Tibial nerve (tissue), 4 donors: ENCODE measurements at regions not wholly inside any gene's neighbourhood (a gene's known extent, or its start where the extent isn't known, plus 50 kb on each side); places are given as distances from the start of the nearest gene placed in this dataset.

Experiments used
- DNase-seq, 2 donors: peaks; one replicate each; pipeline ENCODE4 v3.0.0-alpha.2; 2019; ENCODE audit warnings: low spot score in 2 of 2
- H3K27ac ChIP-seq, 4 donors: fragments of 200-600 bp; sonication (generic) in 3 of 4; one replicate each; pipeline ENCODE4 v1.5.1; 2017 to 2019; ENCODE audit warnings: mild to moderate bottlenecking in 1 of 4
- H3K27me3 ChIP-seq, 2 donors: fragments of 200-600 bp; sonication (generic) in 1 of 2; one replicate each; pipeline versions ENCODE4 v1.5.1 to v1.6.0; 2017 to 2019
- H3K36me3 ChIP-seq, 3 donors: fragments of 200-600 bp; sonication (generic); one replicate each; pipeline ENCODE4 v1.5.1; 2018 to 2019
- H3K4me1 ChIP-seq, 4 donors: fragments of 200-600 bp; sonication (generic) in 3 of 4; one replicate each; pipeline ENCODE4 v1.5.1; 2017 to 2019
- H3K4me3 ChIP-seq, 4 donors: fragments of 200-600 bp; sonication (generic) in 3 of 4; one replicate each; pipeline ENCODE4 v1.5.1; 2017 to 2019; ENCODE audit warnings: mild to moderate bottlenecking in 1 of 4, moderate library complexity in 1 of 4
- H3K9me3 ChIP-seq, 4 donors: fragments of 200-600 bp; sonication (generic) in 3 of 4; one replicate each; pipeline ENCODE4 v1.5.1; 2017 to 2019
- EP300 ChIP-seq, 2 donors: sonication (generic); formaldehyde crosslinking; IDR thresholded peaks; one replicate each; pipeline ENCODE4 v1.6.1; 2017; ENCODE audit warnings: antibody characterized with exemption in 2 of 2, mild to moderate bottlenecking in 1 of 2
- POLR2A ChIP-seq, 2 donors: fragments of 450-650 bp; IDR thresholded peaks; one replicate each; pipeline ENCODE4 v1.6.1; 2017; ENCODE audit warnings: antibody characterized with exemption in 2 of 2, mild to moderate bottlenecking in 2 of 2, moderate library complexity in 2 of 2
- WGBS, 2 donors: methylation state at CpG; one replicate each; pipeline ENCODE4 v1.1.5; 2018; 5-methylcytosine and 5-hydroxymethylcytosine counted together
- TF ChIP-seq, protein P1 (sequence below), 5 experiments: fragments of 200-600 bp in 3 of 5; fragments of 450-650 bp in 2 of 5; sonication (generic) in 3 of 5; IDR thresholded peaks; one replicate each; pipeline ENCODE4 v1.5.1; 2016 to 2019; ENCODE audit warnings: antibody characterized with exemption in 5 of 5, mild to moderate bottlenecking in 3 of 5, moderate library complexity in 2 of 5

DNA sequence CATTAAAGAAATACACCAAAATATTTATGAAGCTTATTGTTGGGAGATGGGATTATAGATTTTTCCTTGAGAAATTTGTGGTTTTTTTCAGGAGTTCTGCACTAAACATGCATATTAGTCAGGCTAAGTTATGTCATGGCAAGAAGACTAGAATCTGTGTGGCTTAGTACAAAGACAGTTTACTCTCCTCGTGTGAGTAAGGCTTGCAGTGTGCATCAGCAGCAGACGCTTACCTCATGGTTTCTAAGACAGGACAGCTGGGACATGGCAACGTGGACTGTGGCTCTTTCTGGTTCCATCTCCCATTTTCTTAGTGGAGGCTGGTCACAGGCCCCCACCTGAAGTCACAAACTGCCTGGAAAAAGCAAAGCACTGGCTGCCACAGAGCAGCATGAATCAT lies 429.6 kb upstream of the VSTM2A start:
- Histone ChIP-seq H3K4me3 (no peak overlapping the region), H3K27ac (no peak overlapping the region), H3K36me3 (no peaks in the 10 kb centered on the region), H3K9me3 (no peaks in the 10 kb centered on the region), H3K27me3 (no peaks in the 10 kb centered on the region), H3K4me1 (no peaks in the 10 kb centered on the region)
- no peak for TF ChIP-seq POLR2A (IDR thresholded peaks at IDR 0.05)
- TF ChIP-seq EP300 (IDR thresholded peaks at IDR 0.05): no peak
- TF ChIP-seq, protein P1, sequence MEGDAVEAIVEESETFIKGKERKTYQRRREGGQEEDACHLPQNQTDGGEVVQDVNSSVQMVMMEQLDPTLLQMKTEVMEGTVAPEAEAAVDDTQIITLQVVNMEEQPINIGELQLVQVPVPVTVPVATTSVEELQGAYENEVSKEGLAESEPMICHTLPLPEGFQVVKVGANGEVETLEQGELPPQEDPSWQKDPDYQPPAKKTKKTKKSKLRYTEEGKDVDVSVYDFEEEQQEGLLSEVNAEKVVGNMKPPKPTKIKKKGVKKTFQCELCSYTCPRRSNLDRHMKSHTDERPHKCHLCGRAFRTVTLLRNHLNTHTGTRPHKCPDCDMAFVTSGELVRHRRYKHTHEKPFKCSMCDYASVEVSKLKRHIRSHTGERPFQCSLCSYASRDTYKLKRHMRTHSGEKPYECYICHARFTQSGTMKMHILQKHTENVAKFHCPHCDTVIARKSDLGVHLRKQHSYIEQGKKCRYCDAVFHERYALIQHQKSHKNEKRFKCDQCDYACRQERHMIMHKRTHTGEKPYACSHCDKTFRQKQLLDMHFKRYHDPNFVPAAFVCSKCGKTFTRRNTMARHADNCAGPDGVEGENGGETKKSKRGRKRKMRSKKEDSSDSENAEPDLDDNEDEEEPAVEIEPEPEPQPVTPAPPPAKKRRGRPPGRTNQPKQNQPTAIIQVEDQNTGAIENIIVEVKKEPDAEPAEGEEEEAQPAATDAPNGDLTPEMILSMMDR (IDR thresholded peaks at IDR 0.05): no peak
- 35 to 50% methylated on average over 3 of the region's 3 CpGs for WGBS, 2 donors
- DNase-seq: no peak

DNA sequence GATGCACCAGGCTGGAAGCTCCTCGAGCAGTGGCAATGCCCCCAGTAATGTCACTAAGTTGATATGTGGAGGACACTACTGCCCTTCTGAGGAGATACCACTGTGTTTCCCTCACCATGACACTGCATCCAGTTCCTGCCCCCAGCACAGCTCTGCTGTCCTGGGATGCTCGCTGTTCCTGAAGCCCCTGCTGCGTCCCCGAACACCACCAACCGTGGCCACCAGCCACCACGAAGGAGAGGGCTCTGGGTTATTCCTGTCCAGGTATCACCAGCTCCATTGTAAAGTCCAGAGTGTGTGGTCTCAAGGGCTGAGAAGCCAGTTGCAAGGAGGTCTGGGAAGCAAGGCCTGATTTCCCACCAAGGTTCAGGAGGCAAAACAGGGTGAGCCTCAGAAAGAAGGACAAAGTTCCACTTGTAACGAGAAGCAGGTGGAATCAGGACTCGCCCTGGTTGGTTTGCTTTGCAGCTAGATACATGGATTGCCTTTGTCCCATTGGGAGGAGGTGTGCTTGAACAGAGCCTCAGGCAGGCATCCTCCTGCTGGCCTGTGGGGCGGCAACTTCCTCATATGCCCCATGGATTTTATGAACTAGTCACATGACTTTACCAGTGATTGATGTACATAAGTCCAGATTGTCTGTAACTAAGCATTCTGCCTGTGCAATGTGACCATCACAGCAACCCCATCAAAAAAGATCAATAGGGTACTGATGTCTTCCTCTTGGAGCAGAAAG lies 427.0 kb upstream of the VSTM2A start:
- 89 to 93% methylated on average over 9 of the region's 9 CpGs for WGBS, 2 donors

DNA sequence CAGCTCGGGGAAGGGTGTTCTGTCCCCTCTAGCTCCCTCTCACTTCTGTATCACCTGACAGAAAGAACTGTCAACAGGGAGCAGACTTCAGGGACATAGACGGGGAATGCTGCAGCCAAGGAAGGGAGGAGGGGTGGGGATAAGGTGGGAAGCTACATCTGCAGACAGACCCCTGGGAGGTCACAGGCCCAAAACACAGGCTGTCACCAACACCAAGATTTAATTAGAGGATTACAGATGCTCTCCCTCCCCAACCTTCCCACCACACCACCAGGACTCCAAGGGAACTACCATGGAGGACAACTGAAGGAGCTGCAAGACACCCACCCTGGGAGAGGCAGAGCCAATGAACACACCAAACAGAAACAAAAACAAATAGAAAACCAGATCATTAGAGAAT lies 425.2 kb upstream of the VSTM2A start:
- no peak for DNase-seq
- 39 to 52% methylated on average over 2 of the region's 2 CpGs for WGBS, 2 donors
- Histone ChIP-seq H3K4me3 (no peak overlapping the region), H3K36me3 (no peaks in the 10 kb centered on the region), H3K27me3 (no peaks in the 10 kb centered on the region), H3K9me3 (no peaks in the 10 kb centered on the region), H3K4me1 (no peaks in the 10 kb centered on the region), H3K27ac (no peak overlapping the region)
- TF ChIP-seq EP300 (IDR thresholded peaks at IDR 0.05): no peak
- TF ChIP-seq POLR2A (IDR thresholded peaks at IDR 0.05): no peak
- TF ChIP-seq, protein P1 (IDR thresholded peaks at IDR 0.05): no peak

More for the DNA sequence above, 427.0 kb upstream of the VSTM2A start:
- TF ChIP-seq POLR2A (IDR thresholded peaks at IDR 0.05): no peak
- no peak for DNase-seq
- Histone ChIP-seq H3K36me3 (no peaks in the 10 kb centered on the region), H3K4me3 (no peak overlapping the region), H3K27me3 (no peaks in the 10 kb centered on the region), H3K9me3 (no peaks in the 10 kb centered on the region), H3K27ac (no peak overlapping the region), H3K4me1 (no peaks in the 10 kb centered on the region)

DNA sequence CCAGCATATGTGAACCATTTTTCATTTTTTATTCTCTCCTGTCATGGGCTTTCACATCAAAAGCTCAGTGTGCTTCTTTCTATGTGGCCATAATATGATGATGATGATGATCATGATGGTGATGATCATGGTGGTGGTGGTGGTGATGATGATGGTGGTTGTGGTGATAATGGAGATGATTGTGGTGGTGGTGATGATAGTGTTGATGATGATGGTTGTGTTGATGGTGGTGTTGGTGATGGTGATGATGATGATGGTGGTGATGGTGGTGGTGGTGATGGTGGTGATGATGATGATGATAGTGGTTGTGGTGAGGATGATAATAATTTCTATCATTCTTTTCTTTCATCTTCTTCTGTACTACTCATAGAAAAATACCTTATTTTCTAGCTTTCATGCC lies 413.1 kb upstream of the VSTM2A start:
- no peak for TF ChIP-seq POLR2A (IDR thresholded peaks at IDR 0.05)
- no peak for TF ChIP-seq EP300 (IDR thresholded peaks at IDR 0.05)
- no peak overlapping the region for H3K4me3 ChIP-seq
- H3K36me3 ChIP-seq: no peaks in the 10 kb centered on the region
- no peaks in the 10 kb centered on the region for H3K4me1 ChIP-seq
- no peaks in the 10 kb centered on the region for H3K27me3 ChIP-seq
- peaks cover 0 to 3% (median 0%) of the 10 kb centered on the region in 4 donors for H3K9me3 ChIP-seq
- no peak overlapping the region for H3K27ac ChIP-seq
- DNase-seq: no peak

DNA sequence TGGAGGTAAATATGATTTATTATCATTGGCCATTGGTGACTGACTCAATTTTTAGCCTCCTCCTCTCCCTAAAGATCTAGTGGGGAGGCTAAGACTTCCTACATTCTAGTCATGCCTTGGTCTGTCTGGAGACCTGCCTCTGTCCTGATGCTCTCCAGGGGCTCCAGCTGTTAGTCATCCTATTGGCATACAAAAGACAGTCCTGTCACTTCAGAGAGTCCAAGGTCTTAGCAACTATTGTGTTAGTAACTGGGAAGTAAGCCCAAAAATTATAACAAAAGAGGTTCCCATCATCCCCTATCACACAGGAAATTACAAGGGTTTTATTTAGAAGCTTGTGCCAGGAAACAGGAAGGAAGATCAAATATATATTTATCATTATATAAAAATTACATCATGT lies 400.6 kb upstream of the VSTM2A start:
- Histone ChIP-seq H3K27ac (no peak overlapping the region), H3K4me3 (no peak overlapping the region), H3K36me3 (no peaks in the 10 kb centered on the region), H3K4me1 (no peaks in the 10 kb centered on the region), H3K9me3 (no peaks in the 10 kb centered on the region), H3K27me3 (no peaks in the 10 kb centered on the region)
- TF ChIP-seq EP300 (IDR thresholded peaks at IDR 0.05) (no peak), POLR2A (IDR thresholded peaks at IDR 0.05) (no peak)
- TF ChIP-seq, protein P1 (IDR thresholded peaks at IDR 0.05): no peak
- DNase-seq: no peak

DNA sequence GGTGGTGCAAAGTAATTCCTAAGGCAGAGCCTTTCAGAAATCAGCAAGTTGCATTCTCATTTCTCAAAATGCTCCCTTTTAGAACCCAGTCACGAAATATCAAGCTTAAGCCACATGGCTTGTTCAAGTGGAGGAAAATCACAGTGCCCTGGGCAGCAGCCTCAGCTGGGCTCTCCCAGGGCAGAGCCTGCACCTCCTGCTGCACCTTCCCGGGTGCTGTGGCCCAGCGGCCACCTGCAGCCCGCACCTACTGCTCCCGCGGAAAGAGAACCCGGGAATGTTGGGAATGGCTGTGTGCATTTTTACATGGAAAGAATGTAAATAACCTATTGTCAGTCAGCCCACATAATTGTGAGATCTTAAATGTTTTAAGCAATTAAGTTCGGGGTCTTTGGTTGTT lies 396.5 kb upstream of the VSTM2A start:
- no peaks in the 10 kb centered on the region for H3K27me3 ChIP-seq
- TF ChIP-seq EP300 (IDR thresholded peaks at IDR 0.05) (no peak), POLR2A (IDR thresholded peaks at IDR 0.05) (no peak)
- TF ChIP-seq, protein P1 (IDR thresholded peaks at IDR 0.05): no peak
- H3K27ac ChIP-seq: no peak overlapping the region
- no peaks in the 10 kb centered on the region for H3K9me3 ChIP-seq
- no peaks in the 10 kb centered on the region for H3K4me1 ChIP-seq
- H3K36me3 ChIP-seq: no peaks in the 10 kb centered on the region
- H3K4me3 ChIP-seq: no peak overlapping the region
- WGBS, 2 donors: 80 to 88% methylated on average over 8 of the region's 8 CpGs
- no peak for DNase-seq
